Activated CD8-positive, alpha-beta memory T cell treated with anti-CD3 and anti-CD28 coated beads for 1 hour (primary cell): ENCODE measurements at regions not wholly inside any gene's neighbourhood (a gene's known extent, or its start where the extent isn't known, plus 50 kb on each side); places are given as distances from the start of the nearest gene placed in this dataset.
"Not testable (repeated sequence)": the region's sequence is repeated elsewhere in the genome, so short reads cannot be mapped to it uniquely, and the experiment has no call there.

Experiments used
- DNase-seq, 2 donors: peaks; one replicate each; pipeline ENCODE4 v3.0.0-alpha.2; 2020; ENCODE audit warnings: low read depth in 1 of 2; ENCODE audit errors: extremely low read depth in 1 of 2

DNA sequence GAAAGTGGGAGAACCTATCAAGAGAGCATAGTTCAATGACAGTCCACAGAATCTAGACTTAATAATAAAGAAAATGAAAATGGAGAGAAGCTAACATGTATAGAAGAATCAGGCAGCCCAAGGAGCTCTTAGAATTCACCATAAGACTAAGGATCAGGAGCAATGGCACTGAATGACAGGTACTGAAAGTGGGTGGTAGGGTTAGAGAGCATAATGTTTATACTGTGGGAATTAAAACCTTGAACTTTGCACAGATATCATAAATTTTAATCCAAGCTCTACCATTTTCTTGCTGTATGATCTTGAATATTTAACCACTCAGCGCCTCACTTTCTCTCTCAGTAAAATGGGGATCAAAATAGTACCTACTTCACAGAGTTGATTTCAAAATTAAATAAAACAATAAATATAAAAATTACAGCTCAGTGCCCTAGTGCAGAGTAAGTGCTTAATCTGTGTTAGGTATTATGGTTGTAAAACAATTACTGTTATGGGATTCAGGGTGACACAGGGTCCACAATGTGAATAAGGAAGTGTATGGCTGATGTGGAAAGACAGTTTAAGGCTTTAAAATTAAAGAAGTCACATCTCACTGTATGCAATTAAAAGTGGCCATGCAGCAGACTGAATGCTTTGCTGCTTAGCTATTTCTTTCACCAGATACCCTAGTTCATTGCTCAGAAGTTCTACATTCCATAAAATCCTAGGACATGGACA, 319.8 kb downstream of the HINT1 start:
- DNase-seq: no peak

- no peak for DNase-seq
Observed at GRCh38 chr5:130836729-130837649, 328.1 kb downstream of the HINT1 start.

DNA sequence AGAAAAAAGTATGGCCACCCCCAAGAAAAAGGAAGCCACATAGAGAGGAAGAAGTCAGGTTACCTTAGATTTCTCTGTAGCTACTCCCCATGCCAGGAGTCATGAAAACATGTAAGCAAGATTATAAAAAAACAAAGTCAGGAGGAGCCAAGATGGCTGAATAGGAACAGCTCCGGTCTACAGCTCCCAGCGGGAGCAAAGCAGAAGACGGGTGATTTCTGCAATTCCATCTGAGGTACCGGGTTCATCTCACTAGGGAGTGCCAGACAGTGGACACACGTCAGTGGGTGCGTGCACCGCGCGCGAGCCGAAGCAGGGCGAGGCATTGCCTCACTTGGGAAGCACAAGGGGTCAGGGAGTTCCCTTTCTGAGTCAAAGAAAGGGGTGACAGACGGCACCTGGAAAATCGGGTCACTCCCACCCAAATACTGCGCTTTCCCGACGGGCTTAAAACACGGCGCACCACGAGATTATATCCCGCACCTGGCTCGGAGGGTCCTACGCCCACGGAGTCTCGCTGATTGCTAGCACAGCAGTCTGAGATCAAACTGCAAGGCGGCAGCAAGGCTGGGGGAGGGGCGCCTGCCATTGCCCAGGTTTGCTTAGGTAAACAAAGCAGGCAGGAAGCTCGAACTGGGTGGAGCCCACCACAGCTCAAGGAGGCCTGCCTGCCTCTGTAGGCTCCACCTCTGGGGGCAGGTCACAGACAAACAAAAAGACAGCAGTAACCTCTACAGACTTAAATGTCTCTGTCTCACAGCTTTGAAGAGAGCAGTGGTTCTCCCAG, 347.3 kb downstream of the HINT1 start:
- not testable (repeated sequence) for DNase-seq

DNA sequence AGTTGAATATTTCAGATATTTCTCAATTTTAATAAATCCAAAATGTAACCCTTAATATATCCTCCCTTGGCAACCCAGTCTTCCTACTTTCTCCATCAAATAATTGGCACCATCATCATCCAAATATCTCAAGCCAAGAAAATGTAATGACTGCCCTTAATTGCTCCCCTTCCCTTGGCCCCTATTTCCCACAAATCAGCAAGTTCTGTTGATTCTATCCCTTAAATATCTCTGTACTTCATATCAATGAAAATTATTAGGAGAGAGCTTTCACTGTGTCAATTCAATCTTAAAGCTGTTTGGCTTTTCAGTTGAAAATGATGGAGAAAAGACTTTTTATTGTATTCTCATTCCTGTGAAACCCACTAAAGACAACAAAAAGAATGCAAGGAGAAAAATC, 349.8 kb downstream of the HINT1 start:
- no peak for DNase-seq

GRCh38 chr5:130808691-130809090, 356.4 kb downstream of the HINT1 start:
- DNase-seq: no peak

- DNase-seq: no peak
Observed at GRCh38 chr5:130805648-130806047, 359.4 kb downstream of the HINT1 start.

DNA sequence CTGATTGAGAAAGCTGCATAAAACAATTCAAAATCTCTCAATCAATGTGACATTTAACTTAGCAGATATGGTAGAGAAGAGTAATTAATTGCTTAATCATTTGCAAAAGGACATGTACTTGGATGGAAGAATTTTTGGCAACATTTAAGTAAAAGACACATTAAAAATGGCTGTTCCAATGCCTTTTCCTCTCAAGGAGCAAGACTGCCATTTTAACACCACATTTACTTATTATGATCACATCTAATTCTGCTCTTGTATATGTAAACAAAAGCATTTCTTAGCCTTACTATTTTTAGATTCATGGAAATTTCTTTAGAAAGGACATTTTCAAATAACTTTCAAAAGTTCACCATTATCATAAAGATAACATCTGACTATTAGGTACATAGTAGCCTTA, 360.0 kb downstream of the HINT1 start:
- no peak for DNase-seq

GRCh38 chr5:130801963-130802362, 363.1 kb downstream of the HINT1 start:
- DNase-seq: no peak

GRCh38 chr5:130799015-130799414, 366.0 kb downstream of the HINT1 start:
- DNase-seq: no peak

DNA sequence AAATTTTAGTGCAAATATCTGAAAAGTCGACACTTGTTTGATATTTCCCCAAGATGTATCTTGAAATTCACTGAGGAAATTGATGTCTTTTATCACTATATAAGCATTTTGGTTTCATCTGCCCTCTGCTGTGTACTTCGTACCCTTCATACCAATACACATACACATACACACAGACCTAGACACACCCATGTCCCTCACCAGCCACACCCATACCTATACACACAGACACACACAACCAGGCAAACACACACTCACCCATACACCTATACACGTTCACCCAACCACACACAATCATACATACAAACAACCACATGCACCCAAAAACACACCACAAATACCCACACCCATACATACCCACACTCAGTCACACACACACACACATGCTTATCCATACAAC, 367.8 kb downstream of the HINT1 start:
- no peak for DNase-seq

GRCh38 chr5:130796902-130797301, 368.2 kb downstream of the HINT1 start:
- DNase-seq: no peak

DNA sequence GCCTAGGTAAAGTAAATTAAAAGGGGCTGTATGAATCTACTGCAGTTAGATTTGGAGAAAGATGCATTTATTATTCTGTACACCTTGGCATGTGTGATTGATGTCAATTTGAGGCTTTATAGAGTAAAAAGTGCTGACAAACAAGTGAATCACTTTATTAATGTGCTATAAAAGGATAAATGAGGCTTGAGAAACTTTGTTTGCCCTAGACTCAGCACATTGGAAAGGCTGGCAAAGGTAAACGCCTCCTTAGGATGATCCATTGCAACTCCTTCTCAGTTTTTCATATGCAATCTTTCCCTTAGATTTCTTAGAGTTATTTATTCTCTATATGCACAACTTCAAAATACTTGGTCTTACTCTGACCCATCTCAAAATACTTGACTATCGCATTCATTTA, 369.0 kb downstream of the HINT1 start:
- no peak for DNase-seq

DNA sequence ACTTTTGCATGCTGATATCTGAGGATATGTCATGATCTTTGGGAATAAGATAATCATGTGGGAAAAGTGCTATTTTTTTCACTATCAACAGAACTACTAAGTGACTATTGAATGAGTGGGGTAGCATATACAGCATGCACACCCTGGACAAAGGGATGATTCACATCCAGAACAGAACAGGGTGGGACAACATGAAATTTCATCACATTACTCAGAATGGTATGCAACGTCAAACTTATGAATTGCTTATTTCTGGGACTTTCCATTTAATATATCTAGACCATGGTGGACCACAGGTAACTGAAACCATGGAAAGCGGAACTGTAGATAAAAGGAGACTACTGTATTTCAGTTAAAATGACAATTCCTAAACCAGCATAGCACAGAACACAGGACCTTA, 370.0 kb downstream of the HINT1 start:
- DNase-seq: no peak

DNA sequence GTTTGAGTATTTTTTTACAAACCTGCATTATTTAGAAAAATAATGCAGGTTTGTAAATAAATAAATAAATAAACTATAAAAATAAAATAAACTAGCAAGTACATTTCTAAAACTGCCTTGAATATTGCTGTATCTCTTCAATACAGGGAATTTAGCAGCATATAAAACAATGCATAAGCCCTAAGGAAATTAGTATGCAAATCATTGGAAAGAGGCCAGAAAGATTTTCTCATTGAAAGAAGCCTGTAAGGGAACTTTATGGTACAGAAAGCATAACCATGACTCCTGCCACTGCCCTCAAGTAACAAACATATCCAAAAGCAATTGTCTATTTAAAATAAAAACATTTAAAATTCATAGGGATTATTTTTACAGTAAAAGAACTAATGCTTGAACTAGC, 387.3 kb downstream of the HINT1 start:
- DNase-seq: no peak

GRCh38 chr5:130773813-130774212, 391.2 kb downstream of the HINT1 start:
- no peak for DNase-seq

- no peak for DNase-seq
Observed at GRCh38 chr5:130762031-130762430, 403.0 kb downstream of the HINT1 start.

- DNase-seq: no peak
Observed at GRCh38 chr5:130759061-130759460, 406.0 kb downstream of the HINT1 start.

DNA sequence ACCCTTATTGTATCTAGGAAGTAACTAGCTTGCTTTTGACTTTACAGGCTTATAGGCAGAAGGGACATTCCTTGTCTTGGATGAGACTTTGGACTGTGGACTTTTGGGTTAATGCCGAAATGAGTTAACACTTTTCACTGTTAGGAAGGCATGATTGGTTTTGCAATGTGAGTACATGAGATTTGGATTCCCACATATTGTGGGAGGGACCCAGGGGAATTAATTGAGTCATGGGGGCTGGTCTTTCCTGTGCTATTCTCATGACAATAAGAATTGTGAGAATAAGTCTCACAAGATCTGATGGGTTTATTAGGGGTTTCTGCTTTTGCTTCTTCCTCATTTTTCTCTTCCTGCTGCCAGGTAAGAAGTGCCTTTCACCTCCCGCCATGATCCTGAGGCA, 417.5 kb downstream of the HINT1 start:
- no peak for DNase-seq

GRCh38 chr5:130746641-130747040, 418.4 kb downstream of the HINT1 start:
- DNase-seq: not testable (repeated sequence)

GRCh38 chr5:130743092-130743491, 422.0 kb downstream of the HINT1 start:
- no peak for DNase-seq

GRCh38 chr5:130740047-130740569, 424.9 kb downstream of the HINT1 start:
- DNase-seq: no peak
